Motor neuron (in vitro differentiated cells): ENCODE measurements at regions not wholly inside any gene's neighbourhood (a gene's known extent, or its start where the extent isn't known, plus 50 kb on each side); places are given as distances from the start of the nearest gene placed in this dataset.

ENCODE experiments used
- ATAC-seq, 8 experiments: fragments of 200-7000 bp; cut with Tn5 transposase; replicated peaks in 6 of 8; 2 replicates each; pipeline ENCODE4 v1.8.0; 2021; ENCODE audit warnings: mild to moderate bottlenecking in 8 of 8, moderate library complexity in 8 of 8
- H3K27ac ChIP-seq, 2 donors: fragments of 250-450 bp; sonication (Bioruptor Pico); 2 replicates each; pipeline ENCODE4 v1.9.0; 2021; ENCODE audit warnings: antibody characterized with exemption in 2 of 2, mild to moderate bottlenecking in 2 of 2, moderate library complexity in 1 of 2
- H3K4me1 ChIP-seq, 2 donors: fragments of 250-450 bp; sonication (Bioruptor Pico); replicated peaks in 1 of 2; 2 replicates each; pipeline ENCODE4 v1.6.1; 2021; ENCODE audit warnings: antibody characterized with exemption in 2 of 2, mild to moderate bottlenecking in 2 of 2, moderate library complexity in 1 of 2
- H3K4me3 ChIP-seq, 5 donors: fragments of 250-450 bp; sonication (Bioruptor Pico); 2 replicates each; pipeline ENCODE4 v1.9.0; 2021; ENCODE audit warnings: antibody characterized with exemption in 5 of 5, mild to moderate bottlenecking in 5 of 5, moderate library complexity in 4 of 5
- WGBS, 10 experiments: fragments of 450-650 bp; shearing (Covaris generic); methylation state at CpG; one replicate each; pipeline ENCODE4 v1.0.0; 2022; 5-methylcytosine and 5-hydroxymethylcytosine counted together
- in situ Hi-C, 9 experiments: fragments of 400-800 bp; cut with MboI; loops; one replicate each; pipeline ENCODE4 v1.15.0; 2021; ENCODE audit warnings: low sequenced_read_pairs in 9 of 9, low pct_unique_long_range_greater_than_20kb in 2 of 9; ENCODE audit not compliant: unreplicated experiment in 9 of 9

DNA sequence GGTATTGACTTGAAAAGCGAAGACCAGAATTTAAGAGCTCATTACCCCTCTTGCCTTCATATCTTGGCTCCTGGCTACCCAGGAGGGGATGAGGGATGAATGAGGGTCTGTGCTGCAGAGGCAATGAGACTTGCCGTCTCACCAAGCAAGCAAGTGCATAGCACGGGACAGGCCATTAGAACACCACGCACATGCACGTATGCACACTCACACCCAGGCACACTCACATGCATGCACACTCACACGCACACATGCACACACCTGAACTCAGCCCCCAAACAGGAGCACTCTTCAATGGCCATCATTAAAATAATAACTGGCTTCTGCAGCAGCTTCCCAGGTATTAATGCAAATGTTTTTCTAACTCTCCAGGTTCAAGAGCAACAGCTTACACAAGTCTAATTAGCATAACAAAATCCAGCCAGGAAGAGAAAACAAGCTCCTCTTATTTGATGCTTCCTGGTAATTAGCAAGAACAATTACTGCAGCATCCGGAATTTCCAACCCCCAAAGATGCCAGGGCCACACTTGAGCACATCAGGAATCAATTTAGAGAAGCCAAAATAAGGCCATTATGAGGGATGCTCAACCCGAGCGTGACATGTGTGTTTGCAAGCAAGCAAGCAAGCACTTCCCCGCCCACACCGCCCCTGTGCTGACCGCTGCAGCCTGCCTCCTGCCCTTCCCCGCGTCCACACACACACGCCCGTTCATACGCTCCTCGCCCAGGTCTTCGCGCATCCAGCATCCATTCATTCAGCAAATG lies 171.6 kb upstream of the TNRC6C start:
- peak in 7 of 8 experiments; percentile 66 to 96 (median 85) for ATAC-seq
- in situ Hi-C loops, result loop anchor here in 1 of 9 experiments (25.0 kb wide), 1 partner anchor 200 kb away; no protein-coding TSS in a partner anchor
- 9 to 78% (median 36%) methylated on average over 2 to 14 of the region's 20 CpGs; no CpG with 5 or more reads in 1 of the 10 experiments for WGBS, 10 experiments
- Histone ChIP-seq H3K4me3 (no peak overlapping the region), H3K27ac (no peak overlapping the region), H3K4me1 (peaks cover 11 to 25% of the 10 kb centered on the region in 2 donors)

- WGBS, 10 experiments, result 0 to 100% (median 60%) methylated on average over 1 to 5 of the region's 9 CpGs; no CpG with 5 or more reads in 4 of the 10 experiments
- Histone ChIP-seq H3K4me3 (no peak overlapping the region), H3K27ac (no peak overlapping the region), H3K4me1 (peaks cover 13 to 22% of the 10 kb centered on the region in 2 donors)
- in situ Hi-C loops, result loop anchor here in 1 of 9 experiments (25.0 kb wide), 1 partner anchor 197 kb away; no protein-coding TSS in a partner anchor
- ATAC-seq, result no peak
These were observed 168.2 kb upstream of the TNRC6C start for GRCh38 chr17:77790143-77790829.

DNA sequence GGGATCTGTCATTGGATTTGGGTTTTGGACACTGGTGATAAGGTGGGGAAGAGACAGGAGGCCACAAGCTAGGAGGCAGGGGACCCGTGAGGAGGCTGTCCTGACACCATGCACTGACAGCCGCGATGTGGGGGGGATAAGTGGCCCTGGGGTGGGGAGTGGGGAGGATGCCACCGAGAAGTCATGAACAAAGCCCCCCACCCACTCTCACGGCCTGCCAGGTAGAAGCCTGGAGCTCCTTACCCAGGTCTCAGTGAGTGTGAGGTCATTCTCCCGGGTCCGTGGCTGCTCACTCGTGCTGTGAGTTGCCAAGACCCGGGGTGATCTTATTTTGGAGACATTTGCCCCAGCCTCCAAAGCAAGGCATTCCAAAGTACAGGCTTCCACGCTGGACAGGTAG lies 165.9 kb upstream of the TNRC6C start:
- no peak overlapping the region for H3K4me3 ChIP-seq
- peaks cover 15 to 28% of the 10 kb centered on the region in 2 donors for H3K4me1 ChIP-seq
- H3K27ac ChIP-seq, result no peak overlapping the region
- in situ Hi-C loops, result loop anchor here in 1 of 9 experiments (25.0 kb wide), 1 partner anchor 195 kb away; no protein-coding TSS in a partner anchor
- no peak for ATAC-seq
- 39 to 94% (median 73%) methylated on average over 1 to 3 of the region's 10 CpGs; no CpG with 5 or more reads in 6 of the 10 experiments for WGBS, 10 experiments

GRCh38 chr17:77793146-77793970 lies 165.1 kb upstream of the TNRC6C start:
- WGBS, 10 experiments, result 60 to 93% (median 73%) methylated on average over 1 to 21 of the region's 40 CpGs; no CpG with 5 or more reads in 3 of the 10 experiments
- no peak overlapping the region for H3K4me3 ChIP-seq
- in situ Hi-C loops, result loop anchor here in 1 of 9 experiments (25.0 kb wide), 1 partner anchor 194 kb away; no protein-coding TSS in a partner anchor
- ATAC-seq, result peak in 1 of 8 experiments; percentile 25
- H3K4me1 ChIP-seq, result peaks cover 14 to 26% of the 10 kb centered on the region in 2 donors
- no peak overlapping the region for H3K27ac ChIP-seq

GRCh38 chr17:77793971-77794235 lies 164.6 kb upstream of the TNRC6C start:
- ATAC-seq, result no peak
- Histone ChIP-seq H3K27ac (no peak overlapping the region), H3K4me1 (peaks cover 14 to 26% of the 10 kb centered on the region in 2 donors), H3K4me3 (no peak overlapping the region)
- 40 to 90% (median 68%) methylated on average over 2 to 5 of the region's 5 CpGs; no CpG with 5 or more reads in 7 of the 10 experiments for WGBS, 10 experiments
- in situ Hi-C loops, result loop anchor here in 1 of 9 experiments (25.0 kb wide), 1 partner anchor 193 kb away; no protein-coding TSS in a partner anchor

- Histone ChIP-seq H3K4me3 (no peak overlapping the region), H3K27ac (no peak overlapping the region), H3K4me1 (peaks cover 16 to 29% of the 10 kb centered on the region in 2 donors)
- in situ Hi-C loops, result loop anchor here in 1 of 9 experiments (25.0 kb wide), 1 partner anchor 192 kb away; no protein-coding TSS in a partner anchor
- WGBS, 10 experiments, result 0 to 100% (median 93%) methylated on average over 1 to 3 of the region's 6 CpGs; no CpG with 5 or more reads in 7 of the 10 experiments
- ATAC-seq, result no peak
These were observed 163.7 kb upstream of the TNRC6C start for GRCh38 chr17:77794846-77795245.

GRCh38 chr17:77795685-77796084 lies 162.8 kb upstream of the TNRC6C start:
- Histone ChIP-seq H3K4me3 (no peak overlapping the region), H3K27ac (no peak overlapping the region), H3K4me1 (peaks cover 22 to 38% of the 10 kb centered on the region in 2 donors)
- WGBS, 10 experiments, result 80 to 100% (median 87%) methylated on average over 1 to 2 of the region's 4 CpGs; no CpG with 5 or more reads in 6 of the 10 experiments
- in situ Hi-C loops, result loop anchor here in 1 of 9 experiments (25.0 kb wide), 1 partner anchor 192 kb away; no protein-coding TSS in a partner anchor
- ATAC-seq, result peak in 4 of 8 experiments; percentile 13 to 42 (median 28)

GRCh38 chr17:77796176-77796860 lies 162.2 kb upstream of the TNRC6C start:
- Histone ChIP-seq H3K27ac (no peak overlapping the region), H3K4me1 (peaks cover 29 to 44% of the 10 kb centered on the region in 2 donors), H3K4me3 (no peak overlapping the region)
- in situ Hi-C loops, result loop anchor here in 1 of 9 experiments (25.0 kb wide), 1 partner anchor 191 kb away; no protein-coding TSS in a partner anchor
- peak in 5 of 8 experiments; percentile 14 to 74 (median 56) for ATAC-seq
- 0 to 100% (median 80%) methylated on average over 1 to 6 of the region's 9 CpGs; no CpG with 5 or more reads in 3 of the 10 experiments for WGBS, 10 experiments

DNA sequence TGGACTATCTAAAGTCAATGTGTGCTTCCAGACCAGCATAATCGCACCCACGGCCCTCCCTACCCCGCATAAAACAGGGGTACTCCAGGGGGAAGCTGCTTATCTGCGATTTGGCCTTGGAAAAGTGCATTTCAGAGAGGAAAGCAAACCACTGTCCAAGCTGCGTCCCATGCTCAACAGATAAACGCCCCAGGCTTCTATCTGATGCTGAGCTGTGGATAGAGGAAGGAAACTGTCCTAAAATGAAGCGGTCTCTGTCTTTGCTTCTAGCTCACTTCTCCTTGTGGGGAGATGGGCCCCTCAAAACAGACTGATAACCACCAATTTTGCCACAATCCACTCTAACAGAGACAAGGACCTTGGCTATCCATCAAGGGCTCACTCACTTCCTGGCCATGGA lies 160.5 kb upstream of the TNRC6C start:
- ATAC-seq, result no peak
- WGBS, 10 experiments, result 8 to 100% (median 80%) methylated on average over 1 to 4 of the region's 7 CpGs; no CpG with 5 or more reads in 1 of the 10 experiments
- Histone ChIP-seq H3K27ac (no peak overlapping the region), H3K4me1 (peaks cover 44 to 60% of the 10 kb centered on the region in 2 donors), H3K4me3 (no peak overlapping the region)
- in situ Hi-C loops, result loop anchor here in 1 of 9 experiments (25.0 kb wide), 1 partner anchor 189 kb away; no protein-coding TSS in a partner anchor

- peaks cover 49 to 60% of the 10 kb centered on the region in 2 donors for H3K4me1 ChIP-seq
- in situ Hi-C loops, result loop anchor here in 1 of 9 experiments (25.0 kb wide), 1 partner anchor 189 kb away; no protein-coding TSS in a partner anchor
- no peak overlapping the region for H3K27ac ChIP-seq
- no peak overlapping the region for H3K4me3 ChIP-seq
- no peak for ATAC-seq
- WGBS, 10 experiments, result 50 to 100% (median 94%) methylated on average over 1 to 5 of the region's 8 CpGs; no CpG with 5 or more reads in 2 of the 10 experiments
These were observed 160.0 kb upstream of the TNRC6C start for GRCh38 chr17:77798481-77798880.

DNA sequence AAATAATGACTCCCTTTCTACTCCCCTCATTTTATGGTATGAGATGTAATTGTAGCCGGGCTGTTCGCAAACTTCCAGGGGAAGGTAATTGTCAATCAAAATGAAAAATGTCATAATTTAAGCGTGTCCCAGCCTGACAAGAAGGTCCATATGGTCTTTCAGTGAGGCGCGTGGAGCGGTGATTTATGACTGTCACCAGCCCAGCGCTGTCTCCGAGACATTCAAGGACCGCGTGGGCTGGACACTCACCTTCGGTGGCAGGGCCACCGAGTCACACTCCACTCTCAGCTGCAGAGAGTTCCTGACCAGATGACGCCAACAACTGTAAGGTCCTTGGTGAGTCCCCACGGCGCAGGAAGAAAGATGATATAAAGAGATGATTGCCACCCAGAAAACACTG lies 157.7 kb upstream of the TNRC6C start:
- Histone ChIP-seq H3K4me1 (peaks cover 53 to 62% of the 10 kb centered on the region in 2 donors), H3K27ac (peak overlapping the region; percentile 34 to 95), H3K4me3 (no peak overlapping the region)
- ATAC-seq, result peak in 2 of 8 experiments; percentile 12 to 29
- in situ Hi-C loops, result no loop called here
- 0 to 100% (median 80%) methylated on average over 1 to 9 of the region's 15 CpGs; no CpG with 5 or more reads in 1 of the 10 experiments for WGBS, 10 experiments
